HG03280 (cell line): ENCODE measurements at regions not wholly inside any gene's neighbourhood (a gene's known extent, or its start where the extent isn't known, plus 50 kb on each side); places are given as distances from the start of the nearest gene placed in this dataset.

Experiments used
- ATAC-seq: cut with Tn5 transposase; IDR thresholded peaks from one replicate; pipeline ENCODE4 v1.9.1; 2021; ENCODE audit warnings: mild to moderate bottlenecking, moderate library complexity; ENCODE audit not compliant: unreplicated experiment

GRCh38 chr7:106797937-106798336 lies 67.1 kb upstream of the PIK3CG start:
- no peak for ATAC-seq

DNA sequence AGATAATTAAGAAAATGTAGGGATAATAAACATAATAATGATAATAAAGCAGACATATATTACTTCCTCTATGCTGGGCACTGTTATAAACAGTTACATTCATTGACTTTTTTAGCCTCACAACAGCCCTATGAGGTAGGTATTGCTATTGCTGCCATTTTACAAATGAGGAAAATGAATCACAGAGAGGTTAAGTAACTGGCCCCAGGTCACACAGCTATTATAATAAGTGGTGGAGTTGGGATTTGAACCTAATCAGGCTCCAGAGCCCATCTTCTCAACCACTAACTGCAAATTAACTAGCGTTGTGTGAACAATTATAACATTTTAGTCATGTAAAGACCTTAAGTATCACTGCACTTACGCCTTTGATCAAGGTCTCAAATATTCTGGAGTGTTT lies 62.5 kb upstream of the PIK3CG start:
- no peak for ATAC-seq

DNA sequence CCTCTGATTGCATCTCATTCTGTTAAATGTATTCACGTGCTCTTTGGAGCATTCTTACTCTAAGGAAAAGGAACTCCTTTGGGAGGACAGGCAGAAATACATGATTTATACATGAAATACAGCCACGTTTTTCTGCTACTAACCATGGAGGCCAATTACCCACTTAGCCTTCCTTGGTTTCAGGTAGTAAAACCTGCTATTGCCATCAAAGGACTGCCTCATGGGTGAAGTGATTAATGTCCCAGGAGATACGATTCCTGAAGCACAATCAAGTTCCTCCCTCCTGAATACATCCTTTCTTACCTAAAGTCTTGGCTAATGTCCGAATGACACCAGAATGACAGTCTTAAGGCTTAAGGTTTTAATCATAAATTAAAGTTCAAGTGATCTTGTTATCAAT lies 58.5 kb upstream of the PIK3CG start:
- ATAC-seq, result no peak

DNA sequence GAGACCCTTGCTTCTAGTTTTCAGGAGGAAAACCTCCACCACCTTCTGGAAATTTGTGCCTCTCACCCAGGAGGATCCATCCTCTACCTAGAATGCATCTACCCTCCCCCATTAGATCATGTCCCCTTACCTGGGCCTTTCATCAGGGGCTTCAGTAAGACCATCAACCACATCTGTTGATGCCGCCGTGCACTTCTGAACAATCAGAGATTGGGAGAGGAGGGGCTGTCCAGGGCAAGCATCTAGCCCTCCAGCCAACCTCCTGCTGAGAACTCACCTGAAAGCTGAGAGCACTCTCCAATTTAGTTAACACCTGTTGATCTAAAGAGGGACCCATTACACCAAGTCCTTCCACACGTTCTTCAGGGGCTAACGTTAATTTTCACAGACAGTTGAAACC lies 57.6 kb upstream of the PIK3CG start:
- ATAC-seq, result no peak

- no peak for ATAC-seq
Observed at GRCh38 chr7:106808967-106809635, 56.0 kb upstream of the PIK3CG start.

DNA sequence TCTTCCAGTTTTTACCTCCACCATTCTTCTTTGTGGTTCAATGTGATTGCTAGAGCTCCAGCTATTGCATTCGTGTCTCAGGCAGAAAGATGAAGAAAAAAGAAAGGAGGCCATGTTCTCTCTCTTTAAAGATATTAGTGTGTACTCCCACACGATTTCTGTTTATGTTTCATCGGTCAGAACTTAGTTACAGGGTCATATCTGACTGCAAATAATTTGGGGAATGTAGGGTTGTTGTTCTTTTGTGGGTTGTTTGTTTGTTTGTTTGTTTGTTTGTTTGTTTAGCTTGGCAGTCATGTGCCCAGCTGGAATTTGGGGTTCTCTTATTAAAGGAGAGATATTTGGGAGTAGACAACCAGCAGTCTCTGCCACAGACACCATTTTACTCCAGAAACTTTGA lies 53.6 kb upstream of the PIK3CG start:
- no peak for ATAC-seq

DNA sequence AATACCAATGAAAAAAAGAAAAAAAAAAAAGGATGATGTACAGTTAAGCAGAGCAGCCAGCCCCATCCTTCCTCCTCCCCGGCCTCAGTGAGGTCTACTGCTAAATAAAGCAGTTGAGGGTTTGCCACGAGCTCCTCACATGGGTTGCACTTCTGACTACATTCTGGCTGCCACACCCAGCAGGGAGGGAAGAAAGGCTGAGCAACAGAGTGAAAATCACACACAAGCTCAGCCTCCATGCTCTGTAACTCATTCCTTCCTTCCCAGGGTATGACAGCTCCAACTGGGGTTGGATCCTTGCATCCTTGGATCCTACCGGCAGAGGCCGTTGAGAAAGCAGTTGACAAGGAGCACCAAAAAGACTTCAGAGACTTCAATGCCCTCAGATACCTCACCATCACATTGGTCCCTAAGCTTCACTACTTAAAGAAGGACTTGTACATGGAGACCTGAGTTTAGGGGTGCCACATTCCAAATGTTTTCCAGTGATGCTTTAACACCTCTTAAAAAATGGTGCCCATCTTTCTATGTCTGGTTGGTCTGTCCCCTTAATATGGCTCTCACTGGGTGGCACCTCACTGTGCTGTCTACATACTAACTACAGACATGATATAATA lies 52.9 kb upstream of the PIK3CG start:
- ATAC-seq, result no peak

- no peak for ATAC-seq
Observed at GRCh38 chr7:106813705-106814305, 51.3 kb upstream of the PIK3CG start.

DNA sequence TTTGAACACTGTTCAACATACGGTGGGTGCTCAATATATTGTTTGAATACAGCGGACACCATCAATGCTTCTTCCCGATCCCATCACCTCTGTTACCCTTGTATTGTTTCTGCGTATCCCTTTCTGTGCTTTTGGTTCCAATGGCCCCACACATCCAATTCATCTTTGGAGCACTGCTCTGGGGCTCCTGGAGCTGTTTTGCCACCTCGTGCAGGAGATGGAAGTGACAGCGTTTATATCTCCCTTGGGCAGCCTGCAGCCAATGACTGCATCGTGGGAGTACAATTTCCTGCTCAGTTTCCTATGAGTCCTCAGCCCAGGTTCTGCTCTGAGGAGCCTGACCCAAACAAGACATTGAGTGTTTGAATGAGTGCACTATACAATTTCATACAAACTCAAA lies 50.2 kb upstream of the PIK3CG start:
- ATAC-seq, result no peak
